Tibial artery (tissue), 4 donors: ENCODE measurements at regions not wholly inside any gene's neighbourhood (a gene's known extent, or its start where the extent isn't known, plus 50 kb on each side); places are given as distances from the start of the nearest gene placed in this dataset.

Experiments
- DNase-seq, 2 donors: peaks; one replicate each; pipeline ENCODE4 v3.0.0-alpha.2; 2019
- H3K27ac ChIP-seq, 2 donors: fragments of 200-600 bp; sonication (generic) in 1 of 2; 1 replicate in 1 of 2; 2 replicates in 1 of 2; pipeline ENCODE4 v1.5.1; 2018 to 2019; ENCODE audit warnings: mild to moderate bottlenecking in 1 of 2
- H3K27me3 ChIP-seq, 2 donors: fragments of 200-600 bp; sonication (generic) in 1 of 2; one replicate each; pipeline versions ENCODE4 v1.5.1 to v1.6.0; 2016 to 2019
- H3K36me3 ChIP-seq, 3 donors: fragments of 200-600 bp; sonication (generic) in 2 of 3; one replicate each; pipeline ENCODE4 v1.5.1; 2016 to 2019; ENCODE audit warnings: mild to moderate bottlenecking in 2 of 3
- H3K4me1 ChIP-seq, 4 donors: fragments of 200-600 bp; sonication (generic) in 2 of 4; 1 replicate in 3 of 4; 2 replicates in 1 of 4; pipeline ENCODE4 v1.5.1; 2016 to 2019
- H3K4me3 ChIP-seq, 2 donors: fragments of 200-600 bp; sonication (generic) in 1 of 2; 1 replicate in 1 of 2; 2 replicates in 1 of 2; pipeline ENCODE4 v1.5.1; 2018 to 2019; ENCODE audit warnings: mild to moderate bottlenecking in 2 of 2
- H3K9me3 ChIP-seq, 3 donors: fragments of 200-600 bp; sonication (generic) in 1 of 3; one replicate each; pipeline ENCODE4 v1.5.1; 2016 to 2019
- CTCF ChIP-seq, 2 experiments: fragments of 200-600 bp in 1 of 2; fragments of 450-650 bp in 1 of 2; IDR thresholded peaks; one replicate each; pipeline ENCODE4 v1.5.1; 2017 to 2019; ENCODE audit warnings: antibody characterized with exemption in 2 of 2, mild to moderate bottlenecking in 1 of 2, moderate library complexity in 1 of 2
- intact Hi-C: fragments of 100-400 bp; cut with DNase I; formaldehyde crosslinking; loops from one replicate; pipeline ENCODE4 v1.15.0; 2023; ENCODE audit warnings: low total_unique reads

- TF ChIP-seq CTCF (IDR thresholded peaks at IDR 0.05): no peak
- DNase-seq: no peak
- H3K4me3 ChIP-seq: no peak overlapping the region
- no peaks in the 10 kb centered on the region for H3K4me1 ChIP-seq
- no peaks in the 10 kb centered on the region for H3K36me3 ChIP-seq
- H3K27ac ChIP-seq: no peak overlapping the region
- intact Hi-C loops: no loop called here
- no peaks in the 10 kb centered on the region for H3K27me3 ChIP-seq
- H3K9me3 ChIP-seq: no peaks in the 10 kb centered on the region
Observed at GRCh38 chr2:126480033-126480432, 175.9 kb upstream of the GYPC start.

DNA sequence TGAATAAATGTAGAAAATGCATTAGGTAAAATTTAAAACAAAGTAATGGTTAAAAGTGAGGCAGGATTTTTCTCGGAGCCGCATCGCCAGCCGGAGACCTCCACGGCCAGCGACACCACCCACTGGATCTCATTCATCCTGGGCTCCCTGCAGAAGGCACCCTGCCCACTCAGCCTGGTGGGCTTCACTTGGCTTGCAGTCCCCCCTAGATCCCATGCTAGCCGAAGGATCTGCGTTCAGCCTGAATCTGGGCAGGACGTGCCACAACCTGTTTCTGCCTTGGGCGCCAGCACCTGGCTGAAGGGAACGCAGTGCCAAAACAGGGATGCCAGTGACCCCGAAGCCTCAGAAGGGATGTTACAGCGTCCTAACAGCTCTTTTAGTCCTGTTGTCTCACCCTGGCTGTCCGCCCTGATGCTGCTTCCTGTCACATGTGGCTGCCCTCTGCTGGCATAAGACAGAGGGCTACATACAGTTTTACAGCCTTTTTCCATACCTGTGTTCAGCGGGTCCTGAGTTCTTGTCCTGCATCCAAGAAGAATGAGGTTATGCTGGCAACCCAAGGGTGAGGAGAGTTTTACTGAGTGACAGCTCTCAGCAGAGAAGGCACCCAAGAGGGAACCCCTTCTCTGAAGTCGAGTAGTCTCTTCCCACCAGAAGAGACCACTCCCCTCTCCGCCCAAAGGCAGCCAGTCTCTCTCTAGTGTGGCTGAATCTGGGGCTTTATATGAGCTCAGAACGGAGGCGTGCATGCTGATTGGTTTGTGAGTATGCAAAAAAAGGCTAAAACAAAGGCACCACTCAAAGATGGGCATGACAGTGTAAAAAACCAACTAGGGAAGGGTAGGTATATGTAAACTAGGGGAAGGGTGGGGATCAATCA, 173.1 kb upstream of the GYPC start:
- Histone ChIP-seq H3K4me3 (no peak overlapping the region), H3K9me3 (no peaks in the 10 kb centered on the region), H3K27ac (no peak overlapping the region), H3K36me3 (no peaks in the 10 kb centered on the region), H3K27me3 (no peaks in the 10 kb centered on the region), H3K4me1 (no peaks in the 10 kb centered on the region)
- no peak for TF ChIP-seq CTCF (IDR thresholded peaks at IDR 0.05)
- intact Hi-C loops: no loop called here
- no peak for DNase-seq

DNA sequence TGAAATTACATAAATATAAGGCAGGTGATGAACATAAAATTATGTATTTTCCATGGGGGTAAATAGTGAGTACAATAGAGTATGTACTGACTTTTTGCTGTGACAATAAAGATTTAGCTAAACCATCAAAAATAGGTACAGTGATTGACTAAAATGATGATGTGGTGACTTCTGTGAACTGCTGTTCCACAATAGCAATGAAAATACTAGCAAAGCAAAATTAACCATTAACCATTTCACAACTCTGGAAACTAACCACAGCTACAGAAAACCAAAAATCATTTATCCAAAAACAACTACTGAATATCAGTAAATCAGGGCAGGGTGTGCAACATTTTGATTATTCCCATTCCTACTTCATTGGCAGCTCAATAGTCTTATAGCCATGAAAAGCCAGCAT, 161.4 kb upstream of the GYPC start:
- no peak for TF ChIP-seq CTCF (IDR thresholded peaks at IDR 0.05)
- Histone ChIP-seq H3K36me3 (no peaks in the 10 kb centered on the region), H3K9me3 (peaks cover 0 to 11% (median 7%) of the 10 kb centered on the region in 3 donors), H3K4me1 (no peaks in the 10 kb centered on the region), H3K4me3 (no peak overlapping the region), H3K27ac (no peak overlapping the region), H3K27me3 (no peaks in the 10 kb centered on the region)
- no peak for DNase-seq
- intact Hi-C loops: no loop called here

DNA sequence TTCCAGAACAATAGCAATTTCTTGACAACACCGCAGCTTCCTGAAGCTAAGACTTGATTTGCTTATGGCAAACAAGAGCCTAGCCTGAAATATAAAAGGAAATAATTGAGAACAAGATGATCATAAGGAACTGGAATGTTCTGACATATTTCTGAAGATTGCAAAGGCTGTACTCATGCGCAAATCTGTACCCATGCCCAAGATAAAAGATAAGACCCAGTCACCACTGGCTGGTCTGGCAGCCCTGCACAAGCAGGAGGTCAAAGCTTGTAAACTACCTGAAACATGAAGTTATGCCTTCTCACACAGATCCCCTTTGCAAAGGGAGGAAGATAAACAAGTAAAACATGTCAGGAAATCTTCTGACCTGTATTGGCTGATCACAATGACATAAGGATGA, 160.8 kb upstream of the GYPC start:
- intact Hi-C loops: no loop called here
- H3K27me3 ChIP-seq: no peaks in the 10 kb centered on the region
- H3K4me1 ChIP-seq: no peaks in the 10 kb centered on the region
- no peaks in the 10 kb centered on the region for H3K36me3 ChIP-seq
- DNase-seq: no peak
- TF ChIP-seq CTCF (IDR thresholded peaks at IDR 0.05): no peak
- peaks cover 0 to 11% (median 7%) of the 10 kb centered on the region in 3 donors for H3K9me3 ChIP-seq
- H3K4me3 ChIP-seq: no peak overlapping the region
- H3K27ac ChIP-seq: no peak overlapping the region

- intact Hi-C loops: no loop called here
- Histone ChIP-seq H3K4me3 (no peak overlapping the region), H3K27me3 (no peaks in the 10 kb centered on the region), H3K9me3 (peaks cover 0 to 11% (median 7%) of the 10 kb centered on the region in 3 donors), H3K4me1 (no peaks in the 10 kb centered on the region), H3K36me3 (no peaks in the 10 kb centered on the region), H3K27ac (no peak overlapping the region)
- no peak for TF ChIP-seq CTCF (IDR thresholded peaks at IDR 0.05)
- DNase-seq: no peak
Observed at GRCh38 chr2:126496493-126496892, 159.5 kb upstream of the GYPC start.
